Neutrophil (primary cell): ENCODE measurements at regions not wholly inside any gene's neighbourhood (a gene's known extent, or its start where the extent isn't known, plus 50 kb on each side); places are given as distances from the start of the nearest gene placed in this dataset.
"Not testable (repeated sequence)": the region's sequence is repeated elsewhere in the genome, so short reads cannot be mapped to it uniquely, and the experiment has no call there.

ENCODE experiments used
- H3K27ac ChIP-seq: fragments of 200-600 bp; sonication (generic); 2 replicates; pipeline ENCODE4 v1.5.1; 2016; ENCODE audit warnings: mild to moderate bottlenecking, moderate library complexity
- H3K27me3 ChIP-seq: fragments of 200-600 bp; sonication (generic); 2 replicates; pipeline ENCODE4 v1.6.0; 2016; ENCODE audit warnings: mild to moderate bottlenecking
- H3K36me3 ChIP-seq: fragments of 200-600 bp; sonication (generic); 2 replicates; pipeline ENCODE4 v1.5.1; 2017
- H3K4me1 ChIP-seq, 2 experiments: fragments of 200-600 bp in 1 of 2; sonication (generic) in 1 of 2; 1 replicate in 1 of 2; 2 replicates in 1 of 2; pipeline versions ENCODE4 v1.5.1 to v1.6.1; 2013 to 2016; ENCODE audit warnings: low read depth in 1 of 2, low read length in 1 of 2, mild to moderate bottlenecking in 1 of 2, moderate library complexity in 1 of 2; ENCODE audit not compliant: control insufficient read depth in 1 of 2, insufficient read depth in 1 of 2
- H3K4me3 ChIP-seq, 2 experiments: fragments of 200-600 bp in 1 of 2; sonication (generic) in 1 of 2; 1 replicate in 1 of 2; 2 replicates in 1 of 2; pipeline ENCODE4 v1.5.1; 2013 to 2016; ENCODE audit warnings: low read depth in 1 of 2, low read length in 1 of 2, mild to moderate bottlenecking in 1 of 2, moderate library complexity in 1 of 2
- H3K9me3 ChIP-seq: fragments of 200-600 bp; sonication (generic); 2 replicates; pipeline ENCODE4 v1.5.1; 2016
- TF ChIP-seq, protein P1 (sequence below): fragments of 200-600 bp; sonication (generic); IDR thresholded peaks from 2 replicates; pipeline ENCODE4 v1.5.1; 2016; ENCODE audit warnings: antibody characterized with exemption

DNA sequence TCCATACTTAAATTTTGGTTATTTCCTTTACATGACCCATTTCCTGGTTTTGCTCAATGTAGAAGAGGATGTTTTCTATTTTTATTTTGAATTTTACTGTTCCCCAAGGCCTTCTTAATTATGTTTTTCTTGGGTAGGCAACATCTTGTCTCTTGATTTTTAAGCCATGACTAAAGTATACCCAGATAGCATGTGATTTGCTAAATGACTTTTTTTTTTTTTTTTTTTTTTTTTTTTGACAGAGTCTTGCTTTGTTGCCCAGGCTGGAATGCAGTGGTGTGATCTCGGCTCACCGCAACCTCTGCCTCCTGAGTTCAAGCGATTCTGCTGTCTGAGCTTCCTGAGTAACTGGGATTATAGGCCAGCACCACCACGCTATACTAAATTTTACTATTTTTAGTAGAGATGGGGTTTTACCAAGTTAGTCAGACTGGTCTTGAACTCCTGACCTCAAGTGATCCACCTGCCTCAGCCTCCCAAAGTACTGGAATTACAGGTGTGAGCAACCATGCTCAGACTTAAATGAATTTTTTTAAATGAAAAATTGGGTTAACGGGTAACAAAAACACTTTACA is 198.6 kb upstream of the DAB2 start:
- Histone ChIP-seq H3K36me3 (no peaks in the 10 kb centered on the region), H3K4me3 (no peak overlapping the region), H3K9me3 (no peaks in the 10 kb centered on the region), H3K27me3 (no peaks in the 10 kb centered on the region), H3K27ac (no peak overlapping the region), H3K4me1 (no peaks in the 10 kb centered on the region)
- TF ChIP-seq, protein P1, sequence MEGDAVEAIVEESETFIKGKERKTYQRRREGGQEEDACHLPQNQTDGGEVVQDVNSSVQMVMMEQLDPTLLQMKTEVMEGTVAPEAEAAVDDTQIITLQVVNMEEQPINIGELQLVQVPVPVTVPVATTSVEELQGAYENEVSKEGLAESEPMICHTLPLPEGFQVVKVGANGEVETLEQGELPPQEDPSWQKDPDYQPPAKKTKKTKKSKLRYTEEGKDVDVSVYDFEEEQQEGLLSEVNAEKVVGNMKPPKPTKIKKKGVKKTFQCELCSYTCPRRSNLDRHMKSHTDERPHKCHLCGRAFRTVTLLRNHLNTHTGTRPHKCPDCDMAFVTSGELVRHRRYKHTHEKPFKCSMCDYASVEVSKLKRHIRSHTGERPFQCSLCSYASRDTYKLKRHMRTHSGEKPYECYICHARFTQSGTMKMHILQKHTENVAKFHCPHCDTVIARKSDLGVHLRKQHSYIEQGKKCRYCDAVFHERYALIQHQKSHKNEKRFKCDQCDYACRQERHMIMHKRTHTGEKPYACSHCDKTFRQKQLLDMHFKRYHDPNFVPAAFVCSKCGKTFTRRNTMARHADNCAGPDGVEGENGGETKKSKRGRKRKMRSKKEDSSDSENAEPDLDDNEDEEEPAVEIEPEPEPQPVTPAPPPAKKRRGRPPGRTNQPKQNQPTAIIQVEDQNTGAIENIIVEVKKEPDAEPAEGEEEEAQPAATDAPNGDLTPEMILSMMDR, result no peak

DNA sequence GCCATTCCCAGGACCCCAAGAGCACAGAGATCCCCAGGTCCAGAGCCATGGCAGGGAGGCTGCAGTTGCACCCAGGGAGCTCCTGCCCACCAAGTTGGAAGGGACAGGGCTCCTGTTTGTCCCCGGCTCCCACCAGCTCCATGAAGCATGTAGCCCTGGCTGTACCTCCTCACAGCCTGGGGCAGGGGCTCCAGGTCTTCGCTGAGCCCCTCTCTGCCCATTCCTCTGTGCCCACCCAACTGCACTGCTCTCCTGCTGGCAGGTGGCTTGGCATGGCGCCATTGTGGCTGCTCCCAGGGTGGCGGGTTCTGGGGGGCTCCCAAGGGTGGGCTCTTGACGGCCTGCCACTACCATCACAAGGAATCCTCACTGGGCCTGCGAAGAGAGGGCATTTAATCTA is 197.5 kb upstream of the DAB2 start:
- TF ChIP-seq, protein P1, result no peak
- no peaks in the 10 kb centered on the region for H3K4me1 ChIP-seq
- no peaks in the 10 kb centered on the region for H3K27me3 ChIP-seq
- no peak overlapping the region for H3K4me3 ChIP-seq
- H3K9me3 ChIP-seq, result no peaks in the 10 kb centered on the region
- H3K36me3 ChIP-seq, result no peaks in the 10 kb centered on the region
- H3K27ac ChIP-seq, result no peak overlapping the region

DNA sequence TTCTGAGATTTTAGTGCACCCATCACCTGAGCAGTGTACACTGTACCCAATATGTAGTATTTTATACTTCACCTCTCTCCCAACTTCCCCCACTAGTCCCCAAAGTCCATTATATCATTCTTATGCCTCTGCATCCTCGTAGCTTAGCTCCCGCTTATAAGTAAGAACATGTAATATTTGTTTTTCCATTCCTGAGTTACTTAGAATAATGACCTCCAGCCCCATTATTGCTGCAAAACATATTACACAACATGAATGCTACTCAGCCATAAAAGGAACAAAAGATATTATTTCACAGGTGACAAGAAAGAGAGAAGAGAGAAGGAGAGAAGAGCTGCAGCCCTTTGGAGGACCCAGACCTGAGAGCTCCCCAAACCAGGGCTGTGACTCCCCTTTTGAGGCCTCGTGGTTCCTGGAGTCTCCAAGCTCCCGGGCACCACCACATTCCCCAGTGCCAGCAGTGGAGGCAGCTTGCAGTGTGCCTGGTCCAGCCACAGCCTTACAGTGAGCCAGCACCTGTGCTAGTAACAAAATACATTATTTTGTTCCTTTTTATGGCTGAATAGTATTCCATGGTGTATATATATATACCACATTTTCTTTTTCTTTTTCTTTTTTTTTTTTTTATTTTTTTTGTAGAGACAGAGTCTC is 194.5 kb upstream of the DAB2 start:
- H3K4me1 ChIP-seq, result no peaks in the 10 kb centered on the region
- no peaks in the 10 kb centered on the region for H3K9me3 ChIP-seq
- TF ChIP-seq, protein P1, result no peak
- no peak overlapping the region for H3K27ac ChIP-seq
- no peak overlapping the region for H3K4me3 ChIP-seq
- no peaks in the 10 kb centered on the region for H3K36me3 ChIP-seq
- H3K27me3 ChIP-seq, result no peaks in the 10 kb centered on the region

DNA sequence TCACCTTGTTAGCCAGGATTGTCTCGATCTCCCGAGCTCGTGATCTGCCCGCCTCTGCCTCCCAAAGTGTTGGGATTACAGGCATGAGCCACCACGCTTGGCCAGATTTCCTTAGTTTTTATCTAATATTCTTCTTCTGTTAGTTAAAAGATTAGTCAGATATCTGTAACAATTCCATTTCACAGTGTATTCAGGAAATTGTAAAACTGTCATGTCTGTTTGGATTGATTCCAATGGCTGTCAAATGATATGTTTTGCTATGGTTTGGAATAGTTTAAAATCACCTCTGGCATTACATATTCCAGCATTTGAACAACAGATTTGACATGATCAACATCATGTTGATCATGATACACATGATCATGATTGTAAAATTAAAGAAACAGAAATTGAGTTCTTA is 193.6 kb upstream of the DAB2 start:
- no peaks in the 10 kb centered on the region for H3K27me3 ChIP-seq
- TF ChIP-seq, protein P1, result no peak
- no peak overlapping the region for H3K4me3 ChIP-seq
- H3K9me3 ChIP-seq, result no peaks in the 10 kb centered on the region
- no peak overlapping the region for H3K27ac ChIP-seq
- no peaks in the 10 kb centered on the region for H3K36me3 ChIP-seq
- H3K4me1 ChIP-seq, result no peaks in the 10 kb centered on the region

DNA sequence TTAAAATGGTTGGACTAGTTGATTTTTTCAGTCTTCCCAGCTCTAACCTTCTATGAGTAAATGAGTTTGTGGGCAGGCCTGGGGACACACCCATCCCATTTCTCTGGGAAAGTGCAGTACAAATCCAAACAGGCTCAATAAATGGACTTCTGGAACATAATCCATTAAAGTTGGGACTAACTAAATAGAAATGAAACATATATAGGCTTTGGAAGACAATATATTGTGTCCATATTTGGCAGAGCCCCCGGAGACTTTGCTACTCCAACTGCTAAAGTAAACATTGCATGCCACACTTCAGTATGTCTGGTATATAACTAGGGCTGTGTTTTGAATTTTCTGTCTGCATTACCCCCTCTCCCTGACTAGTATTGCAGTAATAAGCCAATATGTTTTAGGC is 191.4 kb upstream of the DAB2 start:
- TF ChIP-seq, protein P1, result no peak
- Histone ChIP-seq H3K27me3 (no peaks in the 10 kb centered on the region), H3K4me3 (no peak overlapping the region), H3K36me3 (no peaks in the 10 kb centered on the region), H3K4me1 (no peaks in the 10 kb centered on the region), H3K27ac (no peak overlapping the region), H3K9me3 (no peaks in the 10 kb centered on the region)

DNA sequence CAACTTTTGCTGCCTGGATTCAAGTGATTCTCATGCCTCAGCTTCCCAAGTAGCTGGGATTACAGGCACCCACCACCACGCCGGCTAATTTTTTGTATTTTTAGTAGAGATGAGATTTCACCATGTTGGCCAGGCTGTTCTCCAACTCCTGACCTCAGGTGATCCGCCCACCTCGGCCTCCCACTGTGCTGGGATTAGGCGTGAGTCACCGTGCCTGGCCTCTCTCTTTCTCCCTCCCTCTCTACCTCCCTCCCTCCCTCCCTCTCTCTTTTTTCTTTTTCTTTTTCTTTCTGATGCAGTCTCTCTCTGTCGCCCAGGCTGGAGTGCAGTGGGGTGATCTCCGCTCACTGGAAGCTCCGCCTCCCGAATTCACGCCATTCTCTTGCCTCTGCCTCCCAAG is 186.3 kb upstream of the DAB2 start:
- not testable (repeated sequence) for H3K4me1 ChIP-seq, H3K4me3 ChIP-seq, H3K27ac ChIP-seq, H3K9me3 ChIP-seq, H3K36me3 ChIP-seq, H3K27me3 ChIP-seq
